HG03354 (cell line): ENCODE measurements at regions not wholly inside any gene's neighbourhood (a gene's known extent, or its start where the extent isn't known, plus 50 kb on each side); places are given as distances from the start of the nearest gene placed in this dataset.
"Not testable (repeated sequence)": the region's sequence is repeated elsewhere in the genome, so short reads cannot be mapped to it uniquely, and the experiment has no call there.

Experiments
- ATAC-seq: cut with Tn5 transposase; IDR thresholded peaks from one replicate; pipeline ENCODE4 v1.9.1; 2021; ENCODE audit warnings: mild to moderate bottlenecking; ENCODE audit not compliant: unreplicated experiment, poor library complexity, severe bottlenecking

DNA sequence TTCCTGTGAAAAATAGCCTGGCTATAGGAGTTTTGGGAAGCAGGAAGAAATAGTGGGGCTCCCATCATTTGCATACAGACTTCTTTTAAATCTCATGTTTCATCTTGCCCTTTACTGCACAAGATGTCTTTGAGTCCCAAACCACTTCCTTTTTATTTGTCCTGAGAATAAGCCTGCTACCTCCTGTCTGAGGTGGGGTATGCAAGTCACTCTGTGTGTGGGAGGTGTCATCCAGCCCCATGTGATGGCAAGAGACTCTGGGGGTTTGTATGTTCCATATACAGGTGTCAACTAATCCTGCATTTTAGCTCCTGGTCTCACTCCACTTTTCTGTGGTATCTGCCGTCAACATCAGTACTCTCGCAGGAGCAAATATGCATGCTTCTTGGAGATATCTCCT is 102.0 kb downstream of the OTOL1 start:
- no peak for ATAC-seq

- ATAC-seq = no peak
Measured at GRCh38 chr3:161599697-161600096, 103.1 kb downstream of the OTOL1 start.

DNA sequence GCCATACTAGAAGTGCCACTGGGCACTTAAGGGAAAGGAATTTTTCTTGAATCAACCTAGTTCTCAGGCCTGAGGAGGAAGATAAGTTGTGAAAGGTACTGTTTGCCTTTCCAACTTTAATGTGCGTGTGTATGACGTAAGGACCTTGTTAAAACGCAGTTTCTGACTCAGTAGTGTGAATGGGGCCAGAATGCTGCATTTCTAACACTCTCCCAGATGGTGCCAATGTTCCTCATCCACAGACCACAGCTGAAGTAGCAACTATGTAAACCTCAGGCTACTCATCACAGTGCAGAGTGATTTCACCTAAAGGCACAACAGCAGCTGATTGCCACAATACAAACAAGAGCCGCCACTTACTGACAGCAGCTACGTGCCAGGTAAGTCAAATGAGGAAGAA is 103.6 kb downstream of the OTOL1 start:
- no peak for ATAC-seq

DNA sequence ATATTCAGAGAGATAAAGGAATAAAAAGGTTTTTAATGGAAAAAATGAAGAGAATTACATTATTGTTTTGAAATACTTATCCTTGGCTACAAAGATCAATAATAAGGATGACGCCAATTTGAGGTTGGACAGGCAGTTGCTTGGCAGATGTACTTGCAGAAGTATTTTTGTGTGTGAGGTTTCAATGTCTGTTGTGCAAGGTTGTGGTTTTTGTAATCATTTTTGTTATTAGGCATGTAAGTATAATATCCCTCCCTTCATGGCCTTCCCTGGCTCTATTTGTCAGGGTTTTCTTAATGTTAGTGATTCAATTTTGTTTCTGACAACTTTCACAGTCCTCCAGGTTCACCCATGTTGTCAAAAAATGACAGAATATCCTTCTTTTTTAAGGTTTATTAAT is 105.9 kb downstream of the OTOL1 start:
- no peak for ATAC-seq

DNA sequence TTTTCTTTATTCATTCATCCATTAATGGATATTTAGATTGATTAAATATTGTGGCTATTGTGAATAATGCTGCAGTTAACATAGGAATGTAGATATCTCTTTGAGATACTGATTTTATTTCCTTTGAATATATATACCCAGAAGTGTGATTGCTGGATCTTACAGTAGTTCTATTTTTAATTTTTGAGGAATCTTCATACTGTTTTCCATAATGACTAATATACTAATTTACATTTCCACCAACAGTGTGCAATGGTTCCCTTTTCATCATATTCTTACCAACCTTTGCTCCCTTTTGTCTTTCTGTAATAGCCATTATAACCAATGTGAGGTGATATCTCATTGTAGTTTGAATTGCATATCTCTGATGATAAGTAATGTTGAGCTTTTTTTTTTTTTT is 106.3 kb downstream of the OTOL1 start:
- no peak for ATAC-seq

DNA sequence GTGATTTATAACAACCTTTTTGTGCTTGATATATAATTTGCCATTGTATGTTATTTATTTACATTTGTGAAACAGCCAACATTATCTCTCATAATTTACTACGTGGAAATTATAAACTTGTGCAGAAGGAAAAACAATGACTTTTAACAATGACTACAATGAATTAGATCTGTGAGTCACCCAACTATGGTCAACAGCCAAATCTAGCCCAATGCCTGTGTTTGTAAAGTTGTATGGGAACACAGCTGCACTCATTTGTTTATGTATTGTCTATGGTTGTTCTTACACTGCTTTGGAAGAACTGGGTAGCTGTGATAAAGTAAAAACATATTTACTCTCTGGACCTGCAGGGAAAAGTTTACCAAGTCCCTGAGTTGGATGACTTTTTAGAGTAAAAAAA is 110.4 kb downstream of the OTOL1 start:
- ATAC-seq = no peak

GRCh38 chr3:161619351-161619750 is 122.7 kb downstream of the OTOL1 start:
- ATAC-seq = no peak

GRCh38 chr3:161630794-161631193 is 134.2 kb downstream of the OTOL1 start:
- no peak for ATAC-seq

GRCh38 chr3:161631536-161631935 is 134.9 kb downstream of the OTOL1 start:
- ATAC-seq = no peak

DNA sequence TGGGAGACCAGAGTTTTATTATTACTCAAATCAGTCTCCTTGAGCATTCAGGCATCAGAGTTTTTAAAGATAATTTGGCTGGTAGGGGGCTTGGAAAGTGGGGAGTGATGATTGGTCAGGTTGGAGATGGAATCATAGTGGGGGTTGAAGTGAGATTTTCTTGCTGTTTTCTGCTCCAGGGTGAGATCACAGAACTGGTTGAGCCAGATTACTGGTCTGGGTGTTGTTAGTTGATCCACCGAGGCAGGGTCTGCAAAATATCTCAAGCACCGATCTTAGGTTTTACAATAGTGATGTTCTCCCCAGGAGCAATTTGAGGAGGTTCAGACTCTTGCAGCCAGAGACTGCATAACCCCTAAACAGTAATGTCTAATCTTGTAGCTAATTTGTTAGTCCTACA is 141.0 kb downstream of the OTOL1 start:
- ATAC-seq = no peak

GRCh38 chr3:161639095-161639494 is 142.5 kb downstream of the OTOL1 start:
- ATAC-seq = not testable (repeated sequence)

DNA sequence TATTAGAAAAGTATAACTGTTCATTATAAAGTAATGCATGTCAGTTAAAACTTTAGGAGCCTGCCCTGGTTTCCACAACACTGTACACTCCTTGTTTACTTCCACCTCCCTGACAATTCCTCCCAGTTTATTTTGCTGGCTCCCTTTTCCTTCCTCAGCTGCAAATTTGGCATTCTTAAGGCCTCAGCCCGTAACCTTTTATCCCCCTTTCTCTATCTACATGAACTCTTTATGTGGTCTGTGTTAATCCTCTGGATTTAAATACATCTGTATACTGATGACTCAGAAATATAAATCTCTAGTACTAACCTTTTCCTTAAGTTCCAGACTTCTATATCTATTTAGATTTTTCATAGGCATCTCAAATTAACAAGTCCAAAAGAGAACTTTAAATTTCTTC is 143.6 kb downstream of the OTOL1 start:
- ATAC-seq = no peak

GRCh38 chr3:161641287-161641686 is 144.7 kb downstream of the OTOL1 start:
- no peak for ATAC-seq

DNA sequence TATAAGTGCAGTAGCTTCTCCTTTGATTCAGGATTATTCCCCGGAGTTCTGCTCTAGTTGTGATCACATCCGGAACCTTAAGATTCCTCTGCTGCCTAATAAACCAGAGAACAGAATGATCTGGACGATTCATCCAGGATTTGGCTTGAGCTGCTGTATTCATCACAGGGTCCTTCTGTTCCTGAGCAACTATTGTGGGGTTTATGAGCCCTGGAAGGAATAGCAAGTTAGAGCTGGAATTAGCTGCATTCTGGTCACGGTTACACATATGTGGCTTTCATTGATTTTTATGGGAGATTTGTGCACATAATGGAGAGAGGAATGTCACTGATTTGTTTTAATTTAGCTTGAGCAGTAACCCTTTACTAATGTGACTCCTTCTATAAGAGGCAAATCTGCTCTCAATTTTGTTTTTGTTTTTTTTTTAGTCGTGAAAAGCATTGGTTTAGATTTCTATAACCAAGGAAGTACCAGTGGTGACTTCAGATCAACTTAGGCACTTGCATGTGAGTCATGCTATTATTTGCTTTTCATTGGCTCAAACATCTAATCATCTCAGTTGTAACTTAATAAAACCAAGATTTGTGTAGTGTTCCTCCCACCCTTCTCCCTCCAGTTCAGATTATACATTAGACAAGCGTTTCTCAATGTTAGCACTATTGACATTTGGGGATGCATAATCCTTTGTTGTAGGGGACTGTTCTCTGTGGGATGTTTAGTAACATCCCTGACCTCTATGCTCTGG is 148.5 kb downstream of the OTOL1 start:
- no peak for ATAC-seq

DNA sequence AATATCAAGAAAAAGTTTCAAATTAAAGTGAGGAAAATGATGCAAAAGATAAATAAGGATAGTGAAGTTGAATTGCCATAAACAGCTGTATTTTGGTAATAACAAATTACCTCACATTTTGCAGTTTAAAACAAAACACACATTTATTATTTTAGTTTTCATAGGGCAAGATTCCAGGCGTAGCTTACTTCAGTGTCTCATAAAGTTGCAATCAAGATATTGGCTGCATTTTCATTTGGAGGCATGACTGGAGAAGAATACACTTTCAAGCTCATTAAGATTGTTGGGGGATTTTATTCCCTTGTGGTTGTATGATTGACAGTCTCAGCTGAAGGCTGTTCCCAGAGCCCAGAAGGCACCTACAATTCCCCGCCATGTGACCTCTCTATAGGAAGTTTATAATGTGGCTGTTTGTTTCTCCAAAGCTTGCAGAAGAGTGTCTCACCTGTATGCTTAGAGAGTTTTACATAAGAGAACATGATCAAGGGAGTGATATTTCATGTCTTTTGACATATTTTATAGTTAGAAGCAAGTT is 151.4 kb downstream of the OTOL1 start:
- ATAC-seq = no peak

DNA sequence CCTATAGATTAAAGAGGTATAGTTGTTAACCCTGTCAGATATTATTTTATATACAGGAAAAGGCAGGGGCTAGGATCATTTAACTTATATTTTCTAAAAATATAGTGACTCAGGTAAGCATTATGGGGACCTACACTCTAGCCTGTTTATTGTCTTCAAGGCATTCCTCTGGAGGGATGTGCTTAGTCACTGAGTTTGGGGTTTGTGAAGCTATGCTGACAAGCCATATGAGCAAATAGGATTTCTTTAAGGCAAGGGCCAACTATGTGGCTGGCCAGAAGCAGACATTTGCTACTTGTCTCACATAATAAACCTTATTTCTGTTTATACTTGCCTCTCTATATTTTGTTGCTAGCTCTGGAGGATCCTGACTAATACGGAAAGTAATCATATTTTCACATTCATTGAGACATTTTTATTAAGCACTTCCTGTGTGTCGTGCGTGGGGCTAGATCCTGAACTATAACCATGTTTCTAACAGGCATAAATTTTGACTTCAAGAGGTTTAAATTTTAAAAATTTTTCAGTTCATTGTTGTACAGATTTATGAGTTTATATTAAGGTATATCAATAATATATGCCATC is 153.4 kb downstream of the OTOL1 start:
- ATAC-seq = no peak

DNA sequence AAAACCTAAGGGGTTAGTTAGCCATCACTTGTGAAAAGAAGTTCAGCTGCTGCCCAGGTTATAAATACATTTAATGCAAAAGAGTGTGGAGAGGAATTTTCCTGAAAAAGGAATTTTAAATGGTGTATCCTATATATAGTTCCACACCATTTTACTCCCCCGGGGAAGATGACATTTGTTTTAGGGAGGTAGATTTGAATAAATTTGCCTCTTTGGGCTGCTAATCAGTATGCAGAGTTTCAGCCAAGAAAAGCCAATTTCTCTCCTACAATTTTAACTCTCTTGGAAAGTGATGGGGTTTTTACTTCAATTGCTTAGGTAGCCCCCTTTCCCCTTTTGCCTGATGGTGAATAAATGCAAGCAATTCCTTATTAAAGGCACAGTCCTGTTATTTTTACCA is 161.2 kb downstream of the OTOL1 start:
- no peak for ATAC-seq

GRCh38 chr3:161671141-161671540 is 174.5 kb downstream of the OTOL1 start:
- ATAC-seq = no peak

DNA sequence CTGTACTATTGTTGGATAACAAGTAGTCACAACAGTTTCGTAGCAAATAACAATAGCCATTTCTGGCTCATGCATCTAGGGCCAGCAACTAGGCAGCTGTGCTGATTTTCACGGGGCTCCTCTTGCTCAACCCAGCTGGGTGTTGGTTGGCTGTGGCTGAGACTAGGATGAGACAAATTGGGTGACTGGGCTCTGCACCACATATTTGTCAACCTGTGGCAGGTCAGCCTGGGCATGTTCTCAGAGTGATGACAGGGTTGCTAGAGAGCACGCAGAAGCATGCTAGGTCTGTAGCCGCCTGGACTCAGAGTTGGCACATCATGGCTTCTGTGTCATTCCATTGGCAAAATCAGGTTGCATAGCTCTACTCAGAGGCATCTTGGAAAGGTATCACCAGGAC is 175.9 kb downstream of the OTOL1 start:
- no peak for ATAC-seq

- ATAC-seq = no peak
Measured at GRCh38 chr3:161673866-161674265, 177.3 kb downstream of the OTOL1 start.

GRCh38 chr3:161674402-161674801 is 177.8 kb downstream of the OTOL1 start:
- no peak for ATAC-seq
